NCI-H2107 treated with DMSO at 0.1 percent for 48 hours (cell line): ENCODE measurements at regions not wholly inside any gene's neighbourhood (a gene's known extent, or its start where the extent isn't known, plus 50 kb on each side); places are given as distances from the start of the nearest gene placed in this dataset.

Experiments used
- DNase-seq: peaks from one replicate; lab custom pipeline; 2025; ENCODE audit not compliant: unreplicated experiment; lab: John Stamatoyannopoulos, UW

- no peak for DNase-seq
These were observed 214.6 kb upstream of the TLE4 start for GRCh38 chr9:79357194-79357593.

DNA sequence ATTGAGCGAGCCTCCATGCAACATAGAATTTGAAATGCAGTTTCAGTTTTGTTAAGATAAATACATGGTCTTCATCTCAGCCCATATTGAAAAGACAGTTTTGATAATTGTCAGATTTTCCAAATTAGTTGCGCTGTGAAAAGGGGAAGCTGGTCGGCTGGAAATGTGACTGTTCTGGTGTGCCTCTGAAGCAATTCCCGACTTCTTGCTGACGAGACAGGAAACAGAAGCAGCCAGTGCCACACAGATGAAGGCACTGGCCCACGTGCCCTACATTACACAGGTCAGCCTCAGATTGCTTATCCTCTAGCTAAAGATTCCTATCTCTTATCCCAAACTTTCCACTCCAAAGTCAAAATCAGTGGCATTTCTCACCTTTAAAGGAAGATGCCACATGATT lies 214.1 kb upstream of the TLE4 start:
- no peak for DNase-seq

- peak; percentile 21 for DNase-seq
These were observed 211.1 kb upstream of the TLE4 start for GRCh38 chr9:79360387-79361347.

DNA sequence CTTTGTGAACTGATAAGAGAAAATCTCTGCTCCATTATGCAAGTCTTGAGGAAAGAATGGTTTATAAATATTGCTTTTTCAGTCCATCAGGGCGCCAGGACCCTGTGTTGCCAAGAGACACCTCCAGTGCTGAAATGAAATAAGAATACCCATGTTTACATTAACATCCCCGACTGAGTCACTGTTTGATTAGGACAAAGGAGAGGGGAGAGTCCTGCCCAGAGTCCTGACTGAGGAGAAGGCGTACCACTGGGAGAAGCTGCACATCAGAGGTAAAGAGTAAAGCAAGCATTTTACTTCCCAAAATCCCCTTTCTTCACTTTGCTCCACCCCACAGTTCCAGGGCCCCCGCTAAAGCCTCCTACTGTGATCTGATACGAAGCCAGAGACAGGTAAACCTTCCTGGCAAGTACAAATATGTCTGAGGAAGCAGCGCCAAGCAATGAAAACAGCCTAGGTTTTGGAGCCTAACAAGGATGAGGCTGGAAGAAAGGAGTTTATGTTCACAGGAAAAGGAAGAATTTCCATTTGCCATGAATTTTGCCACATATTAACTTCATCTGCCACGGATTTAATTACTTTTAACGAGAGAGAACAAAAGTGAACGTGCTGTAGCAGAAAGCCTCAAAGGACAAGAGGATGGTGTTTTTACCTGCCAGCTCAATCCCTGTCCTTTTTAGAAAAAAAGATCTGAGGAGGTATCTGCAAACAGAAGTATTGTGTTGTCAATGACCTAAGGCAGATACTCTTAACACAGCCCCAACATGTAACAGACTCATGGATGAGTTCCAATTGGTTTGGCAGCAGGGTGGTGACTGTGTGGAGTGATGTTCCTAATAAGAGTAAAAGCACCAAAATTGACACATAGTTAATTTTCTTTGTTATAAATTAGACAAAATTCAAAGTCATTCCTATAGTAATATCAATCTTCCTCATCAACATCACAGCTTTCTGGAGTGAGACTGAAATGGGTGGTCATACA lies 209.4 kb upstream of the TLE4 start:
- DNase-seq: no peak

DNA sequence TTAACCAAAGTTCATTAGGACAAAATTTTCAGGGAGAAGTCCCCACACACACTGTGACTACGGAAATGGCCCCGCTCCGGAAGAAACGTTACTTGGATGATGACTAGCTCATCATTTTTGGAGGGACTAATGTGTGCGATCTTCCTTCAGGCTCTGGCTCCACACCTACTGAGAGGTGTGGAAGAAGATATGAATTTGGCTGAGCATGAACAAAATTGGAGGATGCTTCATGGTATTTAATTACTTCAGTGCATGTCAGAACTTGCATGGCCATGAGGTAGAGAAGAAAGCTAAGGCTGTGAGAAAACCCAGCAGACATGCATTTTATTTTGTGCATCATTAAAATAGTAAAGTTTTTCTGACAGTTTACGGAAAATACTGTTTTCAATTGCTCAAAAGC lies 202.1 kb upstream of the TLE4 start:
- no peak for DNase-seq

DNA sequence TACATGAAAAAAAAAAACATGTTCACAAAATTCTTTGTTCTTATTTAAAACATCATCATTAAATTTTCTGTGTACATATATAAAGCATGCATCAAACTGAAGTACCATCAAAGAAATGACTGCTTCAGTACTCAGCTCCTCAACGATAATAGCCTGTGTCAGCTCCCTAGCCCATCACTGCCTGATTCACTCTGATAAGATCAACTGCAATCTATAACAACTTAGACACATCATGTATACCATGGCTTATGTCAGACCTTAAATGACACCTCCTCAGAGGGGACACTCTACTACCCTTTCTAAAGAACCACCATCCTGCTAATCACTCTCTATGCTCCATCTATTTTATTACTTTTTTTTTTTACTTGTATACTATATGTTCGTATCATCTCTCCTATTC lies 200.5 kb upstream of the TLE4 start:
- no peak for DNase-seq

- no peak for DNase-seq
These were observed 199.7 kb upstream of the TLE4 start for GRCh38 chr9:79371948-79372555.

DNA sequence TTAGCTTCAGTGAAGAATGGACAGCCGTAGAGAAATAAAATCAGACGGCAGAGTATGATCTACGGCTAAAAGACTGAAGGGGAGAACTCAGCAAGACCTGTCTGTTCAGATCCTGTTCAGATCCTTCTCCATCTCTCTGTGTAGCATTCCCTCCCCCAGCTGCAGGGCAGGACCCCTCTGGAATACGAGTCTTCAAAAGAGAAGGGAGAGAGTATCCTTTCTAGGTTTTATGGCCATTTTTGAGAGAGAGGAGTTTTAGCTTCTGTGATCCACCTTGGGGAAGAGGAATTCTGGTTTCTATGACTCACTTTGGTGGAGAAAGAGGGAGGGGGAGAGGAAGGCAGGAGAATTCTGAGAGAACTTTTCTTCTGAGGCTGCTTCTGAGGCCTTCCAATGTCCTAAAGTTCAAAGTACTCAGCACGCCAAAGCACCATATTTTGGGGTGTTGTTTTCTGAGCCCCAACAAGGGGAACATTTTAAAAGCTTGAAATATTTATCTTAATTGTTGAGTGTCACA lies 194.4 kb upstream of the TLE4 start:
- no peak for DNase-seq

DNA sequence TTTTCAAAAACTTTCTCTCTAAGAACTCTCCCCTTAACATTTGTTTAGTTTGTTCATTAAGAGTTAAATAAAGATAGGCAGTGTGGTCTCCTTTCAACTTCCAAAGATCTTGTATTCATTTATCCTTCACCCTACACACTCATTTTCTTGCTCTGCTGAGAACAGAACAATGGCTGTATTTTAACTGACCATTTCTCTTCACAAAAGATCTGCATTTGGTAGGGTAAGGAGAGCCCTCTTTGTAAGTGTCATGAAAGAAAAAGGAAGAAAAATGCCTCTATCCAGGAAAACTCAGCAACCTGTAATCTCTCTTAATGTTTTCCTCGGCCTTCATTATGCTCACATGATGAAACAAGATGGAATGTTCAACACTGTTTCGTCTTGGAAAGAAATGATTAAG lies 193.7 kb upstream of the TLE4 start:
- no peak for DNase-seq

- DNase-seq: no peak
These were observed 189.7 kb upstream of the TLE4 start for GRCh38 chr9:79382044-79382443.

DNA sequence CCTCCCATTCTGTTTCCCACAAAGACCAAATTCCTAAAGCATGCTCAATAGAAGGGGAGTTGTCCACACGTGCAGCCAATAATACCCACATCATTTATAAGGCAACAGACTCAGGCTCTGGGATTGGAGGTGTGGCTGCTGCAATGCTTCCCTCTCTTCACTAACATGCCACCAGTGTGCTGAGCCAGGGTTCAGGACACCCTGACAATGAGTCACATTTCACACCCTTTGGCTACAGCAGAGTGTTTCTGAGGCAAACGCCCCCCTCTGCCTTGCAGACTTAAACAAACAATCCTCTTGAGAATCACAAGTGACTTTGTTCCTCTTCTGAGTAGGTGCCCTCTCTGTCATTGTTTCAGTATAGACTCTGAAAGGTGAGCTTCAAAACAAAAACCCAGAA lies 189.3 kb upstream of the TLE4 start:
- DNase-seq: no peak

GRCh38 chr9:79383096-79383495 lies 188.7 kb upstream of the TLE4 start:
- no peak for DNase-seq

DNA sequence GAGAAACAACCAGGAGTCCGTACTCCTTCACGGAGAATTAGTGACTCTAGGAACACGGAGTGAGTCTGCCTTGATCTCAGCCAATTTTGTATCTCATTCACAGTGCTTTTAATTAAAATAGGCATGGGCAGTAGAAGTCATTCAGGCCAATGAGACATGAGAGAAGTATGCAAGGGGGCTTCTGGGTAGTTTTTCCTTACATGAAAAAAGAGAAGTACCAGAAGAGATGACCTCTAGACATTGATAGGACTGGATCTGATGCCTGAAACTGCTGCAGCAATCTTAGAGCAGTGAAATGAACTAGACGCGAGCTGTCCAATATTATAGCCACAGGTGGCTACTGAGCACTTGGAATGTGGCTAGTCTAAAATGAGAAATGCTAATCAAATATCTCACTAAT lies 187.7 kb upstream of the TLE4 start:
- DNase-seq: no peak

GRCh38 chr9:79384501-79384900 lies 187.3 kb upstream of the TLE4 start:
- no peak for DNase-seq

- no peak for DNase-seq
These were observed 184.5 kb upstream of the TLE4 start for GRCh38 chr9:79387101-79387835.

GRCh38 chr9:79390077-79390698 lies 181.6 kb upstream of the TLE4 start:
- DNase-seq: no peak

DNA sequence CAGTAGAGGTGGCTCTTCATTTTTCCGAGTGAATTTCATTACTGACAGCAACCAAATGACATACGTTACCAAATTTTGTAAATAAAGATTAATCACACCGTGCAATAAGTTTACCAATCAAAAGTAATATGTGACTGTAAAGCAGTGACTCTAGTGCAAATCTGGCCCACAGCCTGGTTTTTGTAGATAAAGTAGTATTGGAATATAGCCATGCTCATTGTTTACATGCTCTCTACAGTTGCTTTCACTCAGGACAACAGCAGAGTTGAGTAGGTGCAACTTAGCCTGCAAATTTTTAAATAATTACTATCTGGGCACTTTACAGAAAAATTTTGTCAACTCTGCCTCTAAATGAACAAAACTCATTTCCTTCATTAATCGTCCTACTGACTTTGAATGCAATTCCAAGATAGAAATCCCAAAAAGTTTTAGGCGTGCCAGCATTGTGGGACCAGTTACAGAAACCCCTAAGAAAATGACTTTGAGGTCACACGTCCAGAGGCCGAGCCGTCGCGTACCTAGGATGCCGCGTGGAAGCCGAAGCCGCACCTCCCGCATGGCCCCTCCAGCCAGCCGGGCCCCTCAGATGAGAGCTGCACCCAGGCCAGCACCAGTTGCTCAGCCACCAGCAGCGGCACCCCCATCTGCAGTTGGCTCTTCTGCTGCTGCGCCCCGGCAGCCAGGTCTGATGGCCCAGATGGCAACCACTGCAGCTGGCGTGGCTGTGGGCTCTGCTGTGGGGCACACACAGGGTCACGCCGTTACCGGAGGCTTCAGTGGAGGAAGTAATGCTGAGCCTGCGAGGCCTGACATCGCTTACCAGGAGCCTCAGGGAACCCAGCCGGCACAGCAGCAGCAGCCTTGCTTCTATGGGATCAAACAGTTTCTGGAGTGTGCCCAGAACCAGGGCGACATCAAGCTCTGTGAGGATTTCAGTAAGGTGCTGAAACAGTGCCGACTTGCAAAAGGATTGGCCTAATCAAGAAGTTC lies 180.7 kb upstream of the TLE4 start:
- DNase-seq: no peak

DNA sequence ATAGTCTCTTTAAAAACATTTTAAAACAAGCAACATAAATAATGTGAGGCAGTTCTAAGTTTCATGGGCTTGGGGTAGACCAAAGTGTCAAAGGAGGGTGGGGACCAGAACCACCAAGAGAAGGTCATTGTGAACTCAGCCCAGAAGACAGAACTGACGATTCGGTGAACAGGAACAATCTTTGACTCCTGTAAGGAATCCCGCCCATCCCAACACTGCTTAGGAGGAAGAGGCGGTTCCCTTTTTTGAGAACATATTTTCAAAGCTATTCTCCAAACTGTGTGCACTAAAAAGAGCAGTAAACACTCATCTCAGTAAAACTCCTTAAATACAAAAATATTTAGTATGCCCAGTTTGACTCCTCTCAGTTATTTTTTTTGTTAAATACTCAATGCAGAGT lies 176.5 kb upstream of the TLE4 start:
- DNase-seq: no peak

- no peak for DNase-seq
These were observed 176.0 kb upstream of the TLE4 start for GRCh38 chr9:79395755-79396154.
